HUDEP-2 (cell line): ENCODE measurements at regions not wholly inside any gene's neighbourhood (a gene's known extent, or its start where the extent isn't known, plus 50 kb on each side); places are given as distances from the start of the nearest gene placed in this dataset.

Experiments
- DNase-seq, 76 experiments: peaks; one replicate each; lab custom pipeline; 2025; ENCODE audit not compliant: unreplicated experiment in 76 of 76; lab: John Stamatoyannopoulos, UW

DNA sequence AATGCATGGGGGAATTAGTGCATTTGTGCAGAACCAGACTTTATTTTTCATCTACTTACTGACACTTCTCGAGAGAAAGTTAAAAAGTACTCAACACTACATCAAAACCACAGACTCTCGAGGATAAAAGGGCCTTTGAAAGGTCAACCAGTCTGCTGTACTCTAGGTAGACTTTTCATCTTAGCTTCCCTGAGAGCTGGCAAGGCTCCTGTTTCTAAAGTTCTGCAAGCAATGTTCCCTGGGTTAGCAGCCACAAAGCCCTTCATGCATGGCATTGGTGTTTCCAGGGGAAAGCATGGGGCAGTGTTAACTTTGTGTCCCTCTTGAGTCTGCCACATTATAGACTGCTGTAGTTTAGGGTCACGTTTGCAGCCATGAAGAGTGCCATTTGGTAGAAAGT is 106.4 kb upstream of the PFN2 start:
- no peak for DNase-seq

DNA sequence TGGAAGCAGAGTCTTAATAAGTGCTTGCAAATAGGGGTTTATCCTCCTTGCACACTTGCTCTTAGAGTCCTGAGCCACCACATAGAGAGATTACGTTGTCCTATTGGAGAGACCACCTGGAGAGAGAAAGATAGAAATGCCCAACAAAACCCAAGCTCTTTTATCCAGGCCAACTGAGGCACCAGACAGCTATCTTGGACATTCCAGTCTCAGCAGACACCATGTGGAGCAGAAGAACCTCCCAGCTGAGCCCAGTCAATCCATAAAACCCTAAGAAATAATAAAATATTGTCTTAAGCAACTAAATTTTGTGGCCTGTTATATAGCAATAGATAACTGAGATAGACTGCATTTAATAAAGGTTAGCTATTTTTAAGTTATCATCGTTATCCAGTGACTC is 105.7 kb upstream of the PFN2 start:
- DNase-seq: no peak

DNA sequence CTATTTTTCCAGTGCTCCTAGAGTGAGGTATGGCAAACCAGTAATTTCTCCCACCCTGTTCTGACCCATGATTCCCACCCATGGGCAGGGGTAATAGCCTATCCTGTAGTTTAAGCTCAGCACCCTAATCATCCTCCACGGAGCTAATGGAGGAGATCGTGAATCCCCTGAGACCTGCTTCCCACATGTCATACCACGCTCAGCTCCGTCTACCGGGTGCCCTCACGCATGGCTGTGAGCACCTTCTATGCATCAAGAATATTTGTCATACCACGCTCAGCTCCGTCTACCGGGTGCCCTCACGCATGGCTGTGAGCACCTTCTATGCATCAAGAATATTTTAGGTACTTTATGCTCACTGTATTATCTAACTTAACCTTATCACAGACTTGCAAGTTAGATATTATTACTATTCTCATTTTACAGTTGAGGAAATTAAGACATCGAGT is 104.7 kb upstream of the PFN2 start:
- no peak for DNase-seq

DNA sequence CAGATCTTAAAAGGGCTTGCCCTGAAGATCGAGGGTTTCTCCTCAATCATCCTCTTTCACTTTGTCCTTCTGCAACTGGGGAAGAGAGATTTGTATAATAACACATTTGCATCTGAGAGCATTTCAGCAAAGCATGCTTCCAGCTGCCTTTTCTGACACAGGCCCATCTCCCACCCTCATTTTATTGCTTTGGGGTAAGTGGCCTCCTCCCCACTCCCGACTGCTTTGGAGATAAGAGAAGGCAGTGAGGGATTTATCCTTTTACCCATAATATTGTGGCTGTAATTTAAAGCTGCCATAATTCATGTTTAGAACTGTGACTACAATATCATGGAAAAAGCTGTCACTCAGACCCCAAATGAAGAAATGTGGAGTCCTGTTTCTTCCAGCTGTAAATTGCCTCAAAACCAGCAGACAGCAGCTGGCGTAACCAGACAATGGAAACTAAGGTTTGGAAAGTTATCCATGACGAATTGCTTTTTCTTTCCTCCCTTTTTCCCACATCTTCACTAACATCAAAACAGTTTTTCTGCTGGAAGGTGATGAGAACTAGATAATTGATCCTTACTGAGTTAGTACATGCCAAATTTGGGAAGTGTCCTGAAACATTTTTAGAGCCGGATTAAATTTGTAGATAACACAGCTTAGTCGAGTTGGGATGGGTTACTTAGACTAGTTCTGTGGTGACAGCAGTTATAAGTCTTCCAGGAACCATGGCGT is 104.2 kb upstream of the PFN2 start:
- DNase-seq: no peak

DNA sequence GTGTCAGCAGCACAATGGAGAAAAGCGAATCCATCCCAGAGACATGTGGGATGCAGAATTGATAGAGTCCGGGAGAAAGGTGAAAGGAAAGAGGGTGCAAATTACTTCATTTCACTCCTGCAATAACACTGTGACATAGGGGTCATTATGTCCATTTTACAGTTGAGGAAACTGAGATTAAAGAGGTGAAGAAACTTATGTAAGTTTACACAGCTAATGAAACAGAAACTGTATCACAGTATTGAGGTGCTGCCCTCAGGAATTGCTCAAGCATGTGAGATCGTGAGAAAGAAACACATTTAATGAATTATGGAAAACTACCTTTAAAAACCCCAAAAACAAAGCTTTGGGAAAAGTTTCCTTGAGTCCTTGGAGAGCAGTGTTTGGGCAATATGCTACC is 103.6 kb upstream of the PFN2 start:
- DNase-seq: no peak

DNA sequence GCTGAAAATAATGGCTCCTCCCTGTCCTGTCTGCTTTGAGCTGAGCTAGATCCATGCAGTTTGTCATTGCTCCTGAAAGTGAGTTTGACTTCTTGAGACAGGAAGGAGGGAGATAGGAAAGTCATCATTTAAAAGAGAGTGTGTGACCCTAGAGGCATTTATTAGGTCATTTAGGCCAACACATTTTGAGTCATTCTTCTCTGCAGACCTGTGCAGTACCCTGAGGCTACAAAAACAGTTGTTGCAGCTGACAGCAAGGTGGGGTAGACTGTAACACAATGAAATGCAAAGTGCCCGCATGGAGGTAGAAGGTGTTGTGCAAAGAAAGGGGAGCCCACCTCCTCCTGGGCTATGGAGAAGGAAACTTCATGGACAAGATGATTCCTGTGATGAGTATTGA is 102.8 kb upstream of the PFN2 start:
- no peak for DNase-seq

DNA sequence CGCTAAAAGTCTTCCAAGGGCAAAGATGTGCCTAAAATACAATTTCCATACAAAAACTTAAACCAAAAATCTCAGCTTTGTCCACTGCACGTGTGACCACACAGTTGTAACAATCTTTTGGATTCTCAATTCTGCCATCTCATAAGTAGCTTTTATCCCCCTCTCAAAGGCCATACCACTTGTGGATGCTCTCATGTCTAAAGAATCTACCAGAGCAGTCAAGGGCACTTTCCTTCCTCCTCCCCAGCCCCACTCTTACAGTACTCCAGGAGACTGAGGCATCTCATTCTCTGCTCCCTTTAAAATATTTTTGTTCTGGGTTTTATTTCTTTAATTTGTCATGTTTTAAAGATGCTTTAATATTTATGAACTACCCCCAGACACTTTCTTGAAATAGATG is 102.3 kb upstream of the PFN2 start:
- DNase-seq: no peak

DNA sequence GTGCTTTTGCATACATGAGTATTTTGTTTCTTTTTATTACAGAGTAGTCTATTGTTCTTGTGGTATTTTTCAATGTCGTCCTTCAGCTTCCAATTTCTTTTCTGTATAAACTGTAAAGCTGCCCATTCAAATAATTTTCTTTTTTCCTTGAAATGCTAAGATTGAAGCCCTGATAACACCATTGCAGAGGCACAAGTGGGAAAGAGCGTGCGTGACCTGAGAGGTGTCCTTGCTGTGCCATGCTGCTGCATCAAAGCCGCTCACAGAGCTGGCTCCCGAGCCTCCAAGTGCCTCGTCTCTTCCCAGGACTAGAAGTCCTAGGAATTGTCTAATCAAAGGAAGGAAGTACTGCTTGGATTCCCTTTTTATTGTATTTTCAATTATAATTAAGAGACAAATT is 101.9 kb upstream of the PFN2 start:
- no peak for DNase-seq

DNA sequence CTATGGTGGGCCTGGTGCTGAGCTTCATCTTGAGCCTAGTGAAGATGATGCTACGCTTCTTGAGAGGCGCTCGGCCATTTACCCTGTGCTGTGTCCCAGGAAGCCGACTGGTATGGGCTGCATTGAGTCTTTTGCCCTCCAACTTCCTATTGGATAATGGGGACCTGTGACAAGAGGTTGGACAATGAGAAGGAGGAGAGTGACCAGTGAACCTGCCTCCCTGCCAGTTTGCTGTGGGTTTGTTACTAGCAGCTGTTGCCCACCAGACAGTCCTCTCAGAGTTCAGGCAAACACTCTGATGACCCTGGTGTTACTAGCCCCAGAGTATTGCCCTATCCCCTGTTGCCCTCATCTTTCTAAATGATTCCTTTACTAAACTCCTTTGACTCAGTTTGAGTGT is 99.6 kb upstream of the PFN2 start:
- DNase-seq: no peak

DNA sequence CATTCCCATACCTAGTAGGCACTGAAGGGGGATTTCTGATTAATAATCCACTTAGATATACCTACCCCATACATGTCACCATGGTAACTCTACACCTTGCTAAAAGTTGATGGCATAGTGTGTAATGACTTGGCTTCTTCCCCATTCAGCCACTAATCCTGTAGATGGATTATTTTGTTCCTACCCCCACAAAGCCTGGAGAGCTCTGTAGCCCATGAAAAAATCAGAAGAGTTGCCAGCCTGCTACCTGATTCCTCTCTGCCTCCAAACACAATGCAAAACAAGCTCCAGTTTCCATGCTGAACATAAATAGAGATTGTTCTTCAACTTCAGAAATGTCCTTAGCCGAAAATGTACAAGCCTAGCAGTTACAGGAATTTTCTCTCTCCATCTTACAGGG is 98.9 kb upstream of the PFN2 start:
- DNase-seq: no peak

DNA sequence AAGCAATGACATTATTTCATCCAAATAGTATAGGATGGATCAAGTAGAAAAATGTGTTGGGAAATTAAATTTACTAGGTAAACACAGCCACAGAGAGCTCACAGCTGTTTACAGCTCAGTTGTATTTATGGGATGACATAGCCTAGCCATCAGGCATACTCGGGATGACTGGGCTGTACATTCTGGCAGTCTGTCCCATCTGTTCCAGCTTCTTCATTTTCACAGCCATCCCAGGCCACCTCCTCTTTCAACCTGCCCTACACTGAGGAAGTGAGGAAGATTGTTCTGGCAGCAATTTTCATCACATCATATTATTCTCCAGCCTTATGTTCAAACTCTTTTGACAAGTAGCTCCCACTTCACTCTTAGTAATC is 98.4 kb upstream of the PFN2 start:
- no peak for DNase-seq

DNA sequence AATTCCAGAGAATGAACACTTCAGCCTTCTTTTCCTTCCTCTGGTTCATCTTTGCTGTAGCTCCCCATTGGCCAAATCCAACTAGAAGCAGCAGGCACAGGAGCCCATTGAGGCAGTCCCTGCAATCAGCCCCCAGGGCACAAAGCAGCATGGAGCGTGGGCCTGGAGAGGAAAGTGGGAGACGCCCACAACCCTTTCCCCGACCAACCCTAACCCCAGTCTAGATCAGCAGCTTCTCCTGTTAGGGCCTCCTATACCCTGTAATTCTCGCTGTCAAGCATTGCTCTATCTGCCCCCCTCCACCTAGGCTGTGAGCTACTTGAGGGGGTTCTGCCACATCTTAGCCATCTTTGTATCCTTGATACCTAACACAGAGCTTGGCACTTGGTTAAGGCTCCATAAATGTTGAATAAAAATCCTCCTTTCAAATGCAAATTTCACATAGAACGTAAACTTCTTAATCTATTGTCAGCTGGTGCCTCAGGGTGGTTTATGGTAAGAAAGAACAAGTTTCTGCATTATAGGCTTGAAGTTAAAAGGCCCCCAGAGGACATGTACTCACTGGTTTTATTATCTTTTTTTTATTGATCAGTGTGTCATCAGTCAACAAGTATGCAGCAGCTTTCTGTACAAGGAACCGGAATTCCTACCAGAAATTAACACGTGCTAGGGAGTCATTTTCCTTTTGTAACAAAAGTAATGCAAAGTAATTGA is 97.9 kb upstream of the PFN2 start:
- no peak for DNase-seq

DNA sequence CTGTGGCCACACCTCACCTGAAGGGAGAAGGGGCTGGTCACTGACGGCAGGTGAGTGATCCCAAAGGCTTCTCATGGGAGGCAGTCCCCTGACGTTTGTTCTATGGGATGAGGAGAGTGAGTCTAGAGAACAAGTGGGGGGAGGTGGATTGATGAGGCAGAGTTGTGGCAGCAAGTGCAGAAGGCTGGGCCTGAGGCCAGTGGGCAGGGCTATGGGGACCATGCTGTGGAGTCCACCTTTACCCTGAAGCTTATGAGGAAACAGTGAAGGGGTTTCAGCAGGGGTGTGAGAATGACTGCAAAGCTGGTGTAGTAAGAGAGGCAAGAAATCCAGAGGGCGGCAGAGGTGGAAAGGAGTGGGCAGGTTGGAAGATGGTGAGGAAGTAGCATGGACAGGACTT is 96.9 kb upstream of the PFN2 start:
- DNase-seq: no peak

DNA sequence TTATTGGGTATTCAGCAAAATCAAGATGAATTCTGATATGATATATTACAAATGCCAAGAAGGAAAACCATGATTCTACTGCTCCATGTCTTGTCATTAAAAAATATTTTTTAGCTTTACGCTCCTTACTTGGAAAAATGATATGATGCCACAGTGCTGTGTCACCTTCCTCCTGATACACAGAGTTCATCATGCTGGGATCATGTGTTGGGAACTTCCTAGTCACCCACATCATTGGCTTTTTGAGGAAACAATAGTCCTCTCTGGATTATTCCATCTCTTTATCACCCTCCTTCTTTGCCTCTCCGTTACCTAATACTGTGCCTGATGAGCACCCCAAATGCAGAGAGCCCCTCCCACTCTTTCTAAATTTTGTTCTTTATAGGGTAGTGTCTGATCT is 94.3 kb upstream of the PFN2 start:
- no peak for DNase-seq

DNA sequence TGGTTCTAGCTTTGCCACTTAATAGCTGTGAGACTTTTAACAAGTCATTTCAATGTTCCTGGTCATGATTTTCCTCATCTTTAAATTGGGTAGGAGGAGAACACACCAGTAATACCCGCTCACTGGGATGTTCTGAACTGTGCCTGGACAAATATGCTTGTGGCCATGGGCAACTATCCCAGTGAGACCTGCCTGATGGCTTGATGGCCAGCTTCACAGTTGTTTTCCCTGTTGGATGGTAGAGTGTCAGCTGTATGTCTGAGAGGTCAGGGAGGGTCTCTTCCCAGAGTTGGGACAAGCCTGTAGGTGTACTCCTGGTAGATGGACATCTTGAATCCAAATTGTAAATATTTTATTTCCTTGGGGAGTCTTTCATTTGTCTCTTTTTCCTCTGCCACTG is 92.5 kb upstream of the PFN2 start:
- DNase-seq: no peak

DNA sequence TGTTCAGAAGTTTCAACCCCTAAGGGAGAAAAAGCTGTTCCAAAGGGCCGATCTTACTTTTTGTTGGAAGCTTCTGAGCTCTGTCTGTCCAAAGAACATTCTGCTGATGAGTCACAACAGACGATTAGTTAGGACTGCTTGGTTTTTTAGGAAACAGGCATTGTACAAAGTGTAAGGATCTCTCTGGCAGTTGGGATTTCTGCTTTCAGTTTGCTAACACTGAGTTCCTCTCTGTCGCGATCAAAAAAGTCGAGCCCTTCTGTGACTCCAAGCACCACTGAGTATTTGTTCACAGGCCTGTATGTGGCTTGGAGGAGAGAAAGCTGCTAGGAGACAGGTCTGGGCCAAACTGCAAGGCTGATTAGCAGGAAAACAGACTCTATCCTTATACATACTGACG is 91.8 kb upstream of the PFN2 start:
- DNase-seq: no peak

DNA sequence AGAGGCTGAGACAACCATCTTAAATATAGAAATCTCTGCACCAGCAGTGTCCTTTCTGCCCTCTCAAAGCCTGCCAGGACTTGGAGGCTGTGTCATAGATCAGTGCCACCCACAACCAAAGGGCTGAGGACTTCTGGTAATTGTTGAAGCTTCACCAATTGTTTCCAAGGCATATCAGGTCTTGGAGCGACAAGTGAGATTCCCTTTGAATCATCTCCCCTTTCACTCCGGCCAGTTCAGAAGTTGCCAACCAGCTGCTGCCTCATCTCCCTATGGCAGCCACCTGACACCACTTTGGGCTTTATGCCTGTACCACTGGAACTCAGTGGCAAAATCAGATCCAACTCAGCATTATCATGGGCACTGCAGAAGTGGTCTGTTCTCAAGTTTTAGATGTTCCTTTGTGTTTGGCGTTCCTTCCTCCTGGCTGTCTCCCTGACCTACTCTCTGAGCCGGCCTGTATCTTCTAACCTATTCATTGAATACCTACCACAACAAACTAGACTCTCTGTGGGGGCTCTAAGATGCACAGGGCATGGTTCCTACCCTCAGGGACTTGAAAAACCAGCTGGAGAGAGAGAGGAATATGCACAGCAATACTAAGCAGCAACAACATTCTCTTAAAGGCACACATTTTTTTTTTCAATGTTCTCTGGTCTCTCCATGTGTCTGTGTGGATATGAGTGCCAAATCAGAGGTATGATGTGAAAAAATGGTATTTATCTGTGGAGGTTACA is 90.8 kb upstream of the PFN2 start:
- DNase-seq: no peak

DNA sequence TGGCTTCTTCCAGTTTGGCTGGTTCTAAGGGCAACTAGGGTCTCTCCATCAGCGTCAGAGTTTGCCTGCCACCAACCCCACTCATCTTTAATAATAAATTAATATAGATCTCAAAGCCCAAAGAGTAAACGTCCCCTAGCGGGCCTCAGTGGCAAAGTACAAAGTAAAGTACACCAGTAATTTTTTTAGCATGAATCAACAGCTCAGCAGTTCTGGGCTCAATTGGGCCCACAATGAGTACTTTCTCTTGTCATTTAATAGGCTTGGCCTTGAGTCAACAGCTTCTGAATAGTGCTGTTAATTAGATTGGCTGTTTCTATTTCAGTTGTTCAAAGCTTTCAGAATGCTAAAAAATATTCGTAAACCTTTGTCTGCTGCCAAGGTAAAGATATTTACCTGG is 89.0 kb upstream of the PFN2 start:
- no peak for DNase-seq

DNA sequence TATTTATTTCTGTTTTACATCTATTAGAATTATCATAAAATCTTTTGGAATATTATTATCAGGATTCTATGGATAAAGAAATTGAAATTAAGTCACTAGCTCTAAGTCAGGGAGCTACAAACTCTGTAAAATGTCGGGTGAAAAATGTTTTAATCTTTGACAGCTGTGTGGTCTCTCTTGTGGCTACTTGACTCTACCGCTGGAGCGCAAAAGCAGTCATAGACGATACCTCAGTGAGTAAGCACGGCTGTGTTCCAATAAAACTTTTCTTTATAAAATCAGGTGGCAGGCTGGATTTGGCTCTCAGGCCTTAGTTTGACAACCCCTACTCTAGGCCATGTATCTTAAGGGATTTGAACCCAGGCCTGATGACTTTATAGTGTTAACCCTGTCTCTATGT is 88.5 kb upstream of the PFN2 start:
- no peak for DNase-seq

DNA sequence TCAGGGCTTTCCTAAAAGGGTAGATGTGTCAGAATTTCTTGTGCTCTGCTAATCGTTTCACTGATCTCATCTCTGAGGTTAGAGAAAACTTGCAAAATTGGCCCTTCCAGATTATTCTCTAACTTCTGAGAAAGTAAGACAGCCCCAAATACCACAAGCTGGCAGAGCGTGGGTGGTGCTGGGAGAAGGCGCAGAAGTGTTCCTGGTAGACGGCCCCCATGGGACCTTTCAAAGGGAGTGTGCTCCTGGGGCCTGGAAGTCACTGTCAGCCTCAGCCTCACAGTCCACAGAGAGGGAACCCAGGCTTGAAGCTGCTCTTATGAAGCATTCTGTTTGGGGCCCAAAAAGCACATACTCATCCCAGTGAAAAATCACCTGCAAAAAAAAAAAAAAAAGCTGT is 86.5 kb upstream of the PFN2 start:
- DNase-seq: no peak

DNA sequence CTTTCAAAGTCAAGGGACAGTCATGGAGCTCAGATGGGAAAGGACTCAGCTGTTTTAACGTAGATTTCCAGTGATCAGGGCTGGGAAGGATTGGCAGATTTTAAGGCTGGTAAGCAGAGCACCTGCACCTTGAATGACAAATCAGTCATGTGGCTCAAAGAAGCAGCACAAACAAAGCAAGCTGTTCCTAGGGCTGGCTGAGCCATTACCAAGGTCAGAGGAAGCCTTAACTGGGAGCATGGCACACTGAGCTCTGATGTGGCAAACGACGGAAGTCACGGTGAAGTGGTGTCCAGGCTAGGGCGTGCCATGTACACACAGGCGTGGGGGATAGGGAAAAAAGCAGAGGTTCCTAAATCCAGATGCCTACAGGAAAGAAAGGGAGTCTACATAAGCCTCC is 84.6 kb upstream of the PFN2 start:
- DNase-seq: no peak

DNA sequence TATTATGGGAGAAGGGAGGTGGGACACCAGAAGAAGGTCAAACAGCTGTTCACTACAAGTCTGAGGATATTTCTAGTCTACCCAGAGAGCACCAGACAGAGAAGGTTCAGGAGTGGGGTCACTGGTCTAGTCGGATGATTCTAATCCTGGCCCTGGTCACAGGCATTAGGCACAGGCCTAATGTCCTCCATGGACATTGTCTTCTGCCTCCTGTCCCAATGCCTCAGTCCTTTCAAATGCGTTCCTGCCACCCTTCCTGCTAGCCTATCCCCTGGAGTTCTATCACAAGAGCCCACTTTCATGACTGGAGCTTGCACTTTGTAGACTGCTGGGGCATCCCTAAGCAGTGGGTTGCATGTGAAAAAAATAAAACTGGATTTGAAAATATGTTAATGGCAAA is 83.9 kb upstream of the PFN2 start:
- DNase-seq: no peak
